ENCODE measurements at regions not wholly inside any gene's neighbourhood (a gene's known extent, or its start where the extent isn't known, plus 50 kb on each side); places are given as distances from the start of the nearest gene placed in this dataset.

GRCh38 chr6:27119329-27119728 lies 128.2 kb upstream of the PRSS16 start:
- H3K4me3 Mint-ChIP-seq (ENCODE audit: low read depth): no peak overlapping the region
- no peak for TF ChIP-seq CTCF (IDR thresholded peaks at IDR 0.05; ENCODE audit: unreplicated experiment)
- no peaks in the 10 kb centered on the region for H3K9me3 Mint-ChIP-seq (ENCODE audit: low read depth)
- no peak overlapping the region for H3K27ac Mint-ChIP-seq
- H3K27me3 Mint-ChIP-seq: no peaks in the 10 kb centered on the region
- no peaks in the 10 kb centered on the region for H3K4me1 Mint-ChIP-seq (ENCODE audit: low read depth)
- H3K36me3 Mint-ChIP-seq (ENCODE audit: insufficient read depth): no peaks in the 10 kb centered on the region
- no peak for DNase-seq (ENCODE audit: low spot score, unreplicated experiment)

GRCh38 chr6:27119761-27120160 lies 127.7 kb upstream of the PRSS16 start:
- Mint-ChIP-seq H3K9me3 (ENCODE audit: low read depth) (no peaks in the 10 kb centered on the region), H3K36me3 (ENCODE audit: insufficient read depth) (no peaks in the 10 kb centered on the region), H3K27me3 (no peaks in the 10 kb centered on the region), H3K4me3 (ENCODE audit: low read depth) (no peak overlapping the region), H3K4me1 (ENCODE audit: low read depth) (no peaks in the 10 kb centered on the region), H3K27ac (no peak overlapping the region)
- no peak for DNase-seq (ENCODE audit: low spot score, unreplicated experiment)
- TF ChIP-seq CTCF (IDR thresholded peaks at IDR 0.05; ENCODE audit: unreplicated experiment): no peak

- Mint-ChIP-seq H3K27ac (no peak overlapping the region), H3K27me3 (no peaks in the 10 kb centered on the region), H3K4me1 (ENCODE audit: low read depth) (no peaks in the 10 kb centered on the region), H3K4me3 (ENCODE audit: low read depth) (no peak overlapping the region), H3K36me3 (ENCODE audit: insufficient read depth) (no peaks in the 10 kb centered on the region), H3K9me3 (ENCODE audit: low read depth) (no peaks in the 10 kb centered on the region)
- DNase-seq (ENCODE audit: low spot score, unreplicated experiment): no peak
- no peak for TF ChIP-seq CTCF (IDR thresholded peaks at IDR 0.05; ENCODE audit: unreplicated experiment)
These were observed 125.9 kb upstream of the PRSS16 start for GRCh38 chr6:27121640-27122039.

- H3K4me3 Mint-ChIP-seq (ENCODE audit: low read depth): no peak overlapping the region
- no peaks in the 10 kb centered on the region for H3K9me3 Mint-ChIP-seq (ENCODE audit: low read depth)
- no peaks in the 10 kb centered on the region for H3K27me3 Mint-ChIP-seq
- H3K36me3 Mint-ChIP-seq (ENCODE audit: insufficient read depth): no peaks in the 10 kb centered on the region
- no peak for DNase-seq (ENCODE audit: low spot score, unreplicated experiment)
- no peak overlapping the region for H3K27ac Mint-ChIP-seq
- TF ChIP-seq CTCF (IDR thresholded peaks at IDR 0.05; ENCODE audit: unreplicated experiment): no peak
- H3K4me1 Mint-ChIP-seq (ENCODE audit: low read depth): peaks cover 4% of the 10 kb centered on the region
These were observed 123.2 kb upstream of the PRSS16 start for GRCh38 chr6:27124252-27124657.

GRCh38 chr6:27126046-27126814 lies 121.3 kb upstream of the PRSS16 start:
- peaks cover 9% of the 10 kb centered on the region for H3K4me1 Mint-ChIP-seq (ENCODE audit: low read depth)
- no peaks in the 10 kb centered on the region for H3K36me3 Mint-ChIP-seq (ENCODE audit: insufficient read depth)
- H3K27me3 Mint-ChIP-seq: no peaks in the 10 kb centered on the region
- no peak for DNase-seq (ENCODE audit: low spot score, unreplicated experiment)
- no peaks in the 10 kb centered on the region for H3K9me3 Mint-ChIP-seq (ENCODE audit: low read depth)
- H3K4me3 Mint-ChIP-seq (ENCODE audit: low read depth): no peak overlapping the region
- no peak overlapping the region for H3K27ac Mint-ChIP-seq
- no peak for TF ChIP-seq CTCF (IDR thresholded peaks at IDR 0.05; ENCODE audit: unreplicated experiment)

Measured in progenitor cell of endocrine pancreas (in vitro differentiated cells).